ENCODE measurements at regions not wholly inside any gene's neighbourhood (a gene's known extent, or its start where the extent isn't known, plus 50 kb on each side); places are given as distances from the start of the nearest gene placed in this dataset.

- H3K27me3 ChIP-seq, result no peaks in the 10 kb centered on the region
- WGBS, 4 donors, result 87 to 100% (median 94%) methylated on average over 2 of the region's 2 CpGs
- H3K36me3 ChIP-seq, result no peaks in the 10 kb centered on the region
- H3K27ac ChIP-seq, result no peak overlapping the region
- no peak for DNase-seq
- no peak for TF ChIP-seq POLR2A (IDR thresholded peaks at IDR 0.05)
- TF ChIP-seq CTCF (IDR thresholded peaks at IDR 0.05), result no peak
- H3K4me1 ChIP-seq, result peaks cover 0 to 12% (median 0%) of the 10 kb centered on the region in 12 donors
- no peak overlapping the region for H3K4me3 ChIP-seq
- intact Hi-C loops (cut with DNase I), result no loop called here
- H3K9me3 ChIP-seq, result no peaks in the 10 kb centered on the region
- no peak for ATAC-seq
These were observed 142.5 kb downstream of the TMX1 start for GRCh38 chr14:51382506-51382905.

- intact Hi-C loops (cut with DNase I), result no loop called here
- peak in 1 of 4 donors; percentile 18 for ATAC-seq
- H3K27ac ChIP-seq, result peak overlapping the region in 1 of 12 donors; percentile 42
These were observed 146.4 kb downstream of the TMX1 start for GRCh38 chr14:51386411-51386810.

GRCh38 chr14:51386983-51387735 lies 147.1 kb downstream of the TMX1 start:
- ATAC-seq (peak in 2 of 4 donors; percentile 48 to 57), DNase-seq (no peak)
- TF ChIP-seq POLR2A (IDR thresholded peaks at IDR 0.05) (no peak), CTCF (IDR thresholded peaks at IDR 0.05) (no peak)
- Histone ChIP-seq H3K36me3 (no peaks in the 10 kb centered on the region), H3K4me3 (no peak overlapping the region), H3K27ac (peak overlapping the region in 1 of 12 donors; percentile 42), H3K27me3 (no peaks in the 10 kb centered on the region), H3K4me1 (peaks cover 0 to 15% (median 0%) of the 10 kb centered on the region in 12 donors), H3K9me3 (no peaks in the 10 kb centered on the region)
- intact Hi-C loops (cut with DNase I), result no loop called here
- WGBS, 4 donors, result 42 to 56% (median 54%) methylated on average over 3 of the region's 3 CpGs

More at GRCh38 chr14:51386411-51386810, 146.4 kb downstream of the TMX1 start:
- Histone ChIP-seq H3K9me3 (no peaks in the 10 kb centered on the region), H3K4me1 (peaks cover 0 to 15% (median 0%) of the 10 kb centered on the region in 12 donors), H3K4me3 (no peak overlapping the region), H3K36me3 (no peaks in the 10 kb centered on the region), H3K27me3 (no peaks in the 10 kb centered on the region)
- TF ChIP-seq POLR2A (IDR thresholded peaks at IDR 0.05), result no peak
- TF ChIP-seq CTCF (IDR thresholded peaks at IDR 0.05), result no peak
- DNase-seq, result no peak

GRCh38 chr14:51392416-51392815 lies 152.4 kb downstream of the TMX1 start:
- intact Hi-C loops (cut with DNase I), result loop anchor here in 2 of 10 donors (10.0 kb wide), 1 partner anchor 262 kb away; the partner anchor contains the start of gene FRMD6 (in 2 of the 2)
- no peaks in the 10 kb centered on the region for H3K27me3 ChIP-seq
- no peaks in the 10 kb centered on the region for H3K9me3 ChIP-seq
- peaks cover 0 to 40% (median 28%) of the 10 kb centered on the region in 12 donors for H3K4me1 ChIP-seq
- no peak overlapping the region for H3K4me3 ChIP-seq
- DNase-seq (no peak), ATAC-seq (no peak)
- no peak overlapping the region for H3K27ac ChIP-seq
- TF ChIP-seq POLR2A (IDR thresholded peaks at IDR 0.05), result no peak
- TF ChIP-seq CTCF (IDR thresholded peaks at IDR 0.05), result no peak
- 78 to 88% (median 82%) methylated on average over 1 of the region's 1 CpG for WGBS, 4 donors
- no peaks in the 10 kb centered on the region for H3K36me3 ChIP-seq

Data from heart left ventricle (tissue), 16 donors.